MCF 10A (cell line): ENCODE measurements at regions not wholly inside any gene's neighbourhood (a gene's known extent, or its start where the extent isn't known, plus 50 kb on each side); places are given as distances from the start of the nearest gene placed in this dataset.
"Not testable (repeated sequence)": the region's sequence is repeated elsewhere in the genome, so short reads cannot be mapped to it uniquely, and the experiment has no call there.

Experiments used
- BruUV-seq: library from RNA; stranded (reverse); fragments of 400-500 nt; replicated peaks from 2 replicates; lab custom pipeline; 2021; lab: Mats Ljungman, UMichigan
- CTCF ChIA-PET: fragments of 300-600 bp; sonication (Branson Sonifier 250); formaldehyde crosslinking; extraction: SDS; loops from one replicate; lab custom pipeline; 2021; ENCODE audit warnings: antibody characterized with exemption, inconsistent platforms; lab: Yijun Ruan, JAX
- POLR2A ChIA-PET: fragments of 300-600, 350-650 bp; sonication (Branson Sonifier 250); formaldehyde crosslinking; extraction: SDS; loops from one replicate; lab custom pipeline; 2020; ENCODE audit warnings: antibody characterized with exemption, inconsistent platforms; lab: Yijun Ruan, JAX
- DNase-seq: peaks from one replicate; pipeline ENCODE4 v3.0.0-alpha.2; 2018; ENCODE audit not compliant: unreplicated experiment
- H3K27ac Mint-ChIP-seq: one replicate; pipeline ENCODE4 v1.8.0; 2022; ENCODE audit warnings: mild to moderate bottlenecking, low read depth, mixed read lengths; ENCODE audit not compliant: unreplicated experiment
- H3K27me3 Mint-ChIP-seq: one replicate; pipeline ENCODE4 v1.8.0; 2022; ENCODE audit warnings: mixed read lengths; ENCODE audit not compliant: insufficient read depth, unreplicated experiment
- H3K36me3 Mint-ChIP-seq: one replicate; pipeline ENCODE4 v1.8.0; 2022; ENCODE audit warnings: mild to moderate bottlenecking, moderate library complexity, mixed read lengths; ENCODE audit not compliant: insufficient read depth, unreplicated experiment
- H3K4me1 Mint-ChIP-seq: one replicate; pipeline ENCODE4 v1.8.0; 2022; ENCODE audit warnings: mixed read lengths; ENCODE audit not compliant: insufficient read depth, unreplicated experiment
- H3K4me3 Mint-ChIP-seq: one replicate; pipeline ENCODE4 v1.8.0; 2022; ENCODE audit warnings: mild to moderate bottlenecking, moderate library complexity, mixed read lengths; ENCODE audit not compliant: unreplicated experiment
- H3K9me3 Mint-ChIP-seq: one replicate; pipeline ENCODE4 v1.8.0; 2022; ENCODE audit warnings: mixed read lengths; ENCODE audit not compliant: unreplicated experiment
- intact Hi-C: fragments of 100-400 bp; cut with micrococcal nuclease; formaldehyde crosslinking; loops from 2 replicates; pipeline ENCODE4 v1.14.1; 2022
- TF ChIP-seq, protein P1 (sequence below): fragments of 200-600 bp; IDR thresholded peaks from one replicate; pipeline ENCODE4 v1.8.0; 2022; ENCODE audit warnings: antibody characterized with exemption, mild to moderate bottlenecking; ENCODE audit not compliant: unreplicated experiment

DNA sequence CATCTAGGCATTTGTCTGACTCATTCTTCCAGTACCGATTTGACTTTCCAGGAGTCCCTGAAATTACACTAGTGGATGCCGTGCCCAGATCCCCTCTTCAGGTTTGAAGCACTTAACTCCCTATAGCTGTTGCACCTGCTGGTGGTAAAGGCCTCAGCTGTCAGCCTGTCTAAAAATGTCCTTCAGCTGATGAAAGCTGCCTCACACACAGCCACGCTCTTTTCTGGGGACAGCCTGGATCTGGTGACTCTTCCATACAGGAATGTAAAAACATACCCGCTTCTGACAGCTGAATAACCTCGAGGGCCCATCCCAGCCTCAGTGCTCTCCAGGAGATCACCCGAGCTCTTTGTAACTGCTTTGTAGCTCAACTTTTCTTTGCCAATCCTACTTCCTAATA lies 534.1 kb upstream of the GRM7 start:
- DNase-seq = no peak
- peaks cover 18% of the 10 kb centered on the region for H3K4me1 Mint-ChIP-seq
- TF ChIP-seq, protein P1, sequence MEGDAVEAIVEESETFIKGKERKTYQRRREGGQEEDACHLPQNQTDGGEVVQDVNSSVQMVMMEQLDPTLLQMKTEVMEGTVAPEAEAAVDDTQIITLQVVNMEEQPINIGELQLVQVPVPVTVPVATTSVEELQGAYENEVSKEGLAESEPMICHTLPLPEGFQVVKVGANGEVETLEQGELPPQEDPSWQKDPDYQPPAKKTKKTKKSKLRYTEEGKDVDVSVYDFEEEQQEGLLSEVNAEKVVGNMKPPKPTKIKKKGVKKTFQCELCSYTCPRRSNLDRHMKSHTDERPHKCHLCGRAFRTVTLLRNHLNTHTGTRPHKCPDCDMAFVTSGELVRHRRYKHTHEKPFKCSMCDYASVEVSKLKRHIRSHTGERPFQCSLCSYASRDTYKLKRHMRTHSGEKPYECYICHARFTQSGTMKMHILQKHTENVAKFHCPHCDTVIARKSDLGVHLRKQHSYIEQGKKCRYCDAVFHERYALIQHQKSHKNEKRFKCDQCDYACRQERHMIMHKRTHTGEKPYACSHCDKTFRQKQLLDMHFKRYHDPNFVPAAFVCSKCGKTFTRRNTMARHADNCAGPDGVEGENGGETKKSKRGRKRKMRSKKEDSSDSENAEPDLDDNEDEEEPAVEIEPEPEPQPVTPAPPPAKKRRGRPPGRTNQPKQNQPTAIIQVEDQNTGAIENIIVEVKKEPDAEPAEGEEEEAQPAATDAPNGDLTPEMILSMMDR = no peak

DNA sequence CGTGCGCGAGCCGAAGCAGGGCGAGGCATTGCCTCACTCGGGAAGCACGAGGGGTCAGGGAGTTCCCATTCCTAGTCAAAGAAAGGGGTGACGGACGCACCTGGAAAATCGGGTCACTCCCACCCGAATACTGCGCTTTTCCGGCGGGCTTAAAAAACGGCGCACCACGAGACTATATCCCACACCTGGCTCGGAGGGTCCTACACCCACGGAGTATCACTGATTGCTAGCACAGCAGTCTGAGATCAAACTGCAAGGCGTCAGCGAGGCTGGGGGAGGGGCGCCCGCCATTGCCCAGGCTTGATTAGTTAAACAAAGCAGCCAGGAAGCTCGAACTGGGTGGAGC lies 520.0 kb upstream of the GRM7 start:
- CTCF ChIA-PET, H3K4me1 Mint-ChIP-seq, POLR2A ChIA-PET, DNase-seq, intact Hi-C loops, H3K36me3 Mint-ChIP-seq, H3K27ac Mint-ChIP-seq, H3K27me3 Mint-ChIP-seq, BruUV-seq, H3K4me3 Mint-ChIP-seq, H3K9me3 Mint-ChIP-seq: not testable (repeated sequence)

More for the DNA sequence above, 534.1 kb upstream of the GRM7 start:
- peak overlapping the region; percentile 3 for H3K27ac Mint-ChIP-seq
- no TSS peak for BruUV-seq
- CTCF ChIA-PET = no interaction called here
- H3K36me3 Mint-ChIP-seq = no peaks in the 10 kb centered on the region
- POLR2A ChIA-PET = interaction anchor here (0.5 kb wide), 1 partner anchor 57 kb away, joined by 3 read pairs; no protein-coding TSS in a partner anchor
- no peaks in the 10 kb centered on the region for H3K27me3 Mint-ChIP-seq
- no peak overlapping the region for H3K4me3 Mint-ChIP-seq
- no peaks in the 10 kb centered on the region for H3K9me3 Mint-ChIP-seq
- intact Hi-C loops = no loop called here

DNA sequence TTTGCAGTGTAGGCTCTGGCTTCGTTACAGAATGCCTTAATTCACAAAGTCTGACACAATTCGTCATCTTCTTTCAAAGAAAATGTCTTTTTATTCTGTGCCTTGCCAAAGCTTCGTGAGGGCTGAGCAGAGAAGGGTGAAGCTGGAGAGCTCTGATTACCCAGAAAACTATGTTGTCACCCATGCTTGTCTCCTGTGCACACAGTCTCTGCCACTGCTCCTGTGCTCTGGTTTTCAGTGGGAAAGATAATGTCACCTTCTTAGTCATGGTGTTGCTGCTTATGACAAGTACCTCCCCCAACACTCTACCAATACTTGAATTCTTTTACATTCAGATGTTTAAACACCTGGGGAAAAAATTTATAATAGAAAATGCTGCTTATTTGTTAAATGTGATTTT lies 509.2 kb upstream of the GRM7 start:
- Mint-ChIP-seq H3K27me3 (peaks cover 7% of the 10 kb centered on the region), H3K4me1 (no peaks in the 10 kb centered on the region), H3K9me3 (no peaks in the 10 kb centered on the region), H3K27ac (no peak overlapping the region), H3K4me3 (no peak overlapping the region), H3K36me3 (no peaks in the 10 kb centered on the region)
- intact Hi-C loops = no loop called here
- DNase-seq = no peak
- POLR2A ChIA-PET = no interaction called here
- BruUV-seq = no TSS peak
- TF ChIP-seq, protein P1 = no peak
- CTCF ChIA-PET = no interaction called here

DNA sequence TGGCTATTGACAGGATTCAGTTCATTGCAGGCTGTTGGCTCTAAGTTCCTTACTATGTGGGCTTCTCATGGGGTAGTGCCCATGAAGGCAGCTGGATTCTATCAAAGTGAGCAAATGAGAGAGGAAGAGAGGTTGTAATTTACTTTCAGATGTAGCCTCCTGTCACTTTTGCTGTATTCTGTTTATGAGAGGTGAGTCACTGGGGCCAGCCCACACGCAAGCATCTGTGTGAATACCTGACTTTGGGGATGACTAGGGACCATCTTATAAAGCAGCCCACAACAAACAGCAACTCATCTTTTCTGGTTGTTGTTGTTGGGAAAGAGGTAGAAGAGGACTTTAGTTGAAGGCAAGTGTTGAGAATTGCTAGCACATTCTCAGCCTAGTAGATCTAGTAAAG lies 506.3 kb upstream of the GRM7 start:
- BruUV-seq = no TSS peak
- Mint-ChIP-seq H3K4me3 (no peak overlapping the region), H3K27me3 (peaks cover 13% of the 10 kb centered on the region), H3K36me3 (no peaks in the 10 kb centered on the region), H3K4me1 (no peaks in the 10 kb centered on the region), H3K9me3 (no peaks in the 10 kb centered on the region), H3K27ac (no peak overlapping the region)
- ChIA-PET CTCF (no interaction called here), POLR2A (no interaction called here)
- TF ChIP-seq, protein P1 = no peak
- DNase-seq = no peak
- intact Hi-C loops = no loop called here

DNA sequence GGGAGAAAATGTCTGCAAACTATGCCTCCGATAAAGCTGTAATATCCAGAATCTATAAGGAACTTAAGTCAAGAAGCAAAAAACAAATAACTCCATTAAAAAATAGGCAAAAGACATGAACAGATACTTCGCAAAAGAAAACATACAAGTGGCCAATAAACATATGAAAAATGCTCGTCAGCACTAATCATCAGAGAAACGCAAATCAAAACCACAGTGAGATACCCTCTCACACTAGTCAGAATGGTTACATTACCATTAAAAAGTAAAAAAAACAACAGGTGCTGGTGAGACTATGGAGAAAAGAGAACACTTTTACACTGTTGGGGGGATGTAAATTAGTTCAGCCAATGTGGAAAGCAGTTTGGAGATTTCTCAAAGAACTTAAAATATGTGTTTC lies 498.5 kb upstream of the GRM7 start:
- ChIA-PET CTCF (no interaction called here), POLR2A (interaction anchor here (0.7 kb wide), 1 partner anchor 105 kb away, joined by 4 read pairs; no protein-coding TSS in a partner anchor)
- Mint-ChIP-seq H3K4me3 (no peak overlapping the region), H3K4me1 (no peaks in the 10 kb centered on the region), H3K36me3 (no peaks in the 10 kb centered on the region), H3K9me3 (no peaks in the 10 kb centered on the region), H3K27me3 (no peaks in the 10 kb centered on the region), H3K27ac (no peak overlapping the region)
- TF ChIP-seq, protein P1 = no peak
- no peak for DNase-seq
- intact Hi-C loops = no loop called here
- no TSS peak for BruUV-seq
